ENCODE measurements at regions not wholly inside any gene's neighbourhood (a gene's known extent, or its start where the extent isn't known, plus 50 kb on each side); places are given as distances from the start of the nearest gene placed in this dataset.
"Not testable (repeated sequence)": the region's sequence is repeated elsewhere in the genome, so short reads cannot be mapped to it uniquely, and the experiment has no call there.

- Mint-ChIP-seq H3K36me3 (no peaks in the 10 kb centered on the region), H3K4me1 (no peaks in the 10 kb centered on the region)
- CTCF ChIA-PET, result no interaction called here
These were observed 246.6 kb upstream of the PROK2 start for GRCh38 chr3:72031581-72031980.

GRCh38 chr3:72030296-72030695 is 245.3 kb upstream of the PROK2 start:
- H3K36me3 ChIP-seq (ENCODE audit: insufficient read depth, low read length); H3K27me3 Mint-ChIP-seq; POLR2A ChIA-PET; H3K27ac ChIP-seq (ENCODE audit: low read depth, low read length); H3K27ac Mint-ChIP-seq; H3K9me3 ChIP-seq (ENCODE audit: low read length); H3K4me1 ChIP-seq (ENCODE audit: insufficient read depth, low read length); H3K4me3 Mint-ChIP-seq; H3K4me3 ChIP-seq (ENCODE audit: low read length); H3K4me1 Mint-ChIP-seq; CTCF ChIA-PET; H3K9me3 Mint-ChIP-seq; H3K27me3 ChIP-seq (ENCODE audit: insufficient read depth, low read length, poor library complexity, severe bottlenecking); H3K36me3 Mint-ChIP-seq; DNase-seq: not testable (repeated sequence)

More at GRCh38 chr3:72031581-72031980, 246.6 kb upstream of the PROK2 start:
- POLR2A ChIA-PET, result no interaction called here
- Histone ChIP-seq H3K27ac (ENCODE audit: low read depth, low read length) (no peak overlapping the region), H3K27me3 (ENCODE audit: insufficient read depth, low read length, poor library complexity, severe bottlenecking) (no peaks in the 10 kb centered on the region), H3K9me3 (ENCODE audit: low read length) (no peaks in the 10 kb centered on the region), H3K36me3 (ENCODE audit: insufficient read depth, low read length) (no peaks in the 10 kb centered on the region), H3K4me1 (ENCODE audit: insufficient read depth, low read length) (no peaks in the 10 kb centered on the region), H3K4me3 (ENCODE audit: low read length) (no peak overlapping the region)
- peaks cover 6 to 8% of the 10 kb centered on the region in 2 donors for H3K27me3 Mint-ChIP-seq
- no peaks in the 10 kb centered on the region for H3K9me3 Mint-ChIP-seq
- DNase-seq, result no peak
- H3K27ac Mint-ChIP-seq, result no peak overlapping the region
- no peak overlapping the region for H3K4me3 Mint-ChIP-seq

GRCh38 chr3:72028726-72029125 is 243.8 kb upstream of the PROK2 start:
- H3K4me3 Mint-ChIP-seq; H3K4me1 ChIP-seq (ENCODE audit: insufficient read depth, low read length); CTCF ChIA-PET; H3K27me3 ChIP-seq (ENCODE audit: insufficient read depth, low read length, poor library complexity, severe bottlenecking); H3K27me3 Mint-ChIP-seq; POLR2A ChIA-PET; H3K36me3 ChIP-seq (ENCODE audit: insufficient read depth, low read length); DNase-seq; H3K4me3 ChIP-seq (ENCODE audit: low read length); H3K9me3 Mint-ChIP-seq; H3K36me3 Mint-ChIP-seq; H3K9me3 ChIP-seq (ENCODE audit: low read length); H3K4me1 Mint-ChIP-seq: not testable (repeated sequence)
- peak overlapping the region in 1 of 8 donors; percentile 54 for H3K27ac Mint-ChIP-seq
- H3K27ac ChIP-seq (ENCODE audit: low read depth, low read length), result peak overlapping the region; percentile 31

- H3K36me3 Mint-ChIP-seq; H3K9me3 Mint-ChIP-seq; DNase-seq; H3K4me1 Mint-ChIP-seq; H3K4me3 ChIP-seq (ENCODE audit: low read length); H3K4me1 ChIP-seq (ENCODE audit: insufficient read depth, low read length); POLR2A ChIA-PET; H3K27me3 ChIP-seq (ENCODE audit: insufficient read depth, low read length, poor library complexity, severe bottlenecking); H3K27me3 Mint-ChIP-seq; H3K27ac Mint-ChIP-seq; H3K9me3 ChIP-seq (ENCODE audit: low read length); CTCF ChIA-PET; H3K4me3 Mint-ChIP-seq; H3K36me3 ChIP-seq (ENCODE audit: insufficient read depth, low read length): not testable (repeated sequence)
- peak overlapping the region; percentile 31 for H3K27ac ChIP-seq (ENCODE audit: low read depth, low read length)
These were observed 243.4 kb upstream of the PROK2 start for GRCh38 chr3:72028307-72028706.

GRCh38 chr3:72027728-72028127 is 242.8 kb upstream of the PROK2 start:
- H3K4me3 ChIP-seq (ENCODE audit: low read length); H3K4me1 Mint-ChIP-seq; H3K36me3 ChIP-seq (ENCODE audit: insufficient read depth, low read length); CTCF ChIA-PET; H3K27ac Mint-ChIP-seq; POLR2A ChIA-PET; H3K27ac ChIP-seq (ENCODE audit: low read depth, low read length); H3K9me3 Mint-ChIP-seq; H3K4me1 ChIP-seq (ENCODE audit: insufficient read depth, low read length); H3K9me3 ChIP-seq (ENCODE audit: low read length); H3K36me3 Mint-ChIP-seq; H3K27me3 Mint-ChIP-seq; H3K4me3 Mint-ChIP-seq; H3K27me3 ChIP-seq (ENCODE audit: insufficient read depth, low read length, poor library complexity, severe bottlenecking); DNase-seq: not testable (repeated sequence)

GRCh38 chr3:72022027-72022426 is 237.1 kb upstream of the PROK2 start:
- DNase-seq, result no peak
- Histone ChIP-seq H3K27ac (ENCODE audit: low read depth, low read length) (no peak overlapping the region), H3K4me1 (ENCODE audit: insufficient read depth, low read length) (no peaks in the 10 kb centered on the region), H3K36me3 (ENCODE audit: insufficient read depth, low read length) (no peaks in the 10 kb centered on the region), H3K27me3 (ENCODE audit: insufficient read depth, low read length, poor library complexity, severe bottlenecking) (no peaks in the 10 kb centered on the region), H3K9me3 (ENCODE audit: low read length) (no peaks in the 10 kb centered on the region), H3K4me3 (ENCODE audit: low read length) (no peak overlapping the region)
- no peaks in the 10 kb centered on the region for H3K9me3 Mint-ChIP-seq
- H3K4me3 Mint-ChIP-seq, result no peak overlapping the region
- ChIA-PET POLR2A (no interaction called here), CTCF (no interaction called here)
- no peaks in the 10 kb centered on the region for H3K36me3 Mint-ChIP-seq
- peaks cover 0 to 9% of the 10 kb centered on the region in 2 donors for H3K27me3 Mint-ChIP-seq
- no peaks in the 10 kb centered on the region for H3K4me1 Mint-ChIP-seq
- H3K27ac Mint-ChIP-seq, result no peak overlapping the region

GRCh38 chr3:72021531-72021930 is 236.6 kb upstream of the PROK2 start:
- H3K9me3 ChIP-seq (ENCODE audit: low read length), result no peaks in the 10 kb centered on the region
- no peaks in the 10 kb centered on the region for H3K4me1 Mint-ChIP-seq
- no peaks in the 10 kb centered on the region for H3K27me3 ChIP-seq (ENCODE audit: insufficient read depth, low read length, poor library complexity, severe bottlenecking)
- peaks cover 0 to 9% of the 10 kb centered on the region in 2 donors for H3K27me3 Mint-ChIP-seq
- H3K27ac Mint-ChIP-seq, result no peak overlapping the region
- H3K4me1 ChIP-seq (ENCODE audit: insufficient read depth, low read length), result no peaks in the 10 kb centered on the region
- H3K9me3 Mint-ChIP-seq, result no peaks in the 10 kb centered on the region
- ChIA-PET CTCF (no interaction called here), POLR2A (no interaction called here)
- H3K36me3 ChIP-seq (ENCODE audit: insufficient read depth, low read length), result no peaks in the 10 kb centered on the region
- DNase-seq, result no peak
- no peak overlapping the region for H3K4me3 Mint-ChIP-seq
- no peak overlapping the region for H3K27ac ChIP-seq (ENCODE audit: low read depth, low read length)
- no peak overlapping the region for H3K4me3 ChIP-seq (ENCODE audit: low read length)
- H3K36me3 Mint-ChIP-seq, result no peaks in the 10 kb centered on the region

GRCh38 chr3:72018343-72018984 is 233.5 kb upstream of the PROK2 start:
- H3K4me3 ChIP-seq (ENCODE audit: low read length), result no peak overlapping the region
- Mint-ChIP-seq H3K27me3 (no peaks in the 10 kb centered on the region), H3K36me3 (no peaks in the 10 kb centered on the region), H3K4me1 (no peaks in the 10 kb centered on the region), H3K9me3 (no peaks in the 10 kb centered on the region), H3K4me3 (no peak overlapping the region), H3K27ac (no peak overlapping the region)
- no peaks in the 10 kb centered on the region for H3K4me1 ChIP-seq (ENCODE audit: insufficient read depth, low read length)
- no peak for DNase-seq
- H3K36me3 ChIP-seq (ENCODE audit: insufficient read depth, low read length), result no peaks in the 10 kb centered on the region
- no peaks in the 10 kb centered on the region for H3K27me3 ChIP-seq (ENCODE audit: insufficient read depth, low read length, poor library complexity, severe bottlenecking)
- ChIA-PET CTCF (no interaction called here), POLR2A (no interaction called here)
- H3K9me3 ChIP-seq (ENCODE audit: low read length), result no peaks in the 10 kb centered on the region
- no peak overlapping the region for H3K27ac ChIP-seq (ENCODE audit: low read depth, low read length)

GRCh38 chr3:72017935-72018334 is 233.0 kb upstream of the PROK2 start:
- CTCF ChIA-PET, result no interaction called here
- no peak for DNase-seq
- POLR2A ChIA-PET, result no interaction called here

More at GRCh38 chr3:72017935-72018334, 233.0 kb upstream of the PROK2 start:
- Mint-ChIP-seq H3K27ac (no peak overlapping the region), H3K4me1 (no peaks in the 10 kb centered on the region), H3K27me3 (peaks cover 0 to 4% of the 10 kb centered on the region in 2 donors), H3K9me3 (no peaks in the 10 kb centered on the region), H3K36me3 (no peaks in the 10 kb centered on the region), H3K4me3 (no peak overlapping the region)
- Histone ChIP-seq H3K4me3 (ENCODE audit: low read length) (no peak overlapping the region), H3K36me3 (ENCODE audit: insufficient read depth, low read length) (no peaks in the 10 kb centered on the region), H3K27ac (ENCODE audit: low read depth, low read length) (no peak overlapping the region), H3K27me3 (ENCODE audit: insufficient read depth, low read length, poor library complexity, severe bottlenecking) (no peaks in the 10 kb centered on the region), H3K9me3 (ENCODE audit: low read length) (no peaks in the 10 kb centered on the region), H3K4me1 (ENCODE audit: insufficient read depth, low read length) (no peaks in the 10 kb centered on the region)
